Suppressor macrophage treated with lipopolysaccharide for 4 hours (primary cell): ENCODE measurements at regions not wholly inside any gene's neighbourhood (a gene's known extent, or its start where the extent isn't known, plus 50 kb on each side); places are given as distances from the start of the nearest gene placed in this dataset.
"Not testable (repeated sequence)": the region's sequence is repeated elsewhere in the genome, so short reads cannot be mapped to it uniquely, and the experiment has no call there.

Experiments used
- DNase-seq: peaks from one replicate; pipeline ENCODE4 v3.0.0-alpha.2; 2020

DNA sequence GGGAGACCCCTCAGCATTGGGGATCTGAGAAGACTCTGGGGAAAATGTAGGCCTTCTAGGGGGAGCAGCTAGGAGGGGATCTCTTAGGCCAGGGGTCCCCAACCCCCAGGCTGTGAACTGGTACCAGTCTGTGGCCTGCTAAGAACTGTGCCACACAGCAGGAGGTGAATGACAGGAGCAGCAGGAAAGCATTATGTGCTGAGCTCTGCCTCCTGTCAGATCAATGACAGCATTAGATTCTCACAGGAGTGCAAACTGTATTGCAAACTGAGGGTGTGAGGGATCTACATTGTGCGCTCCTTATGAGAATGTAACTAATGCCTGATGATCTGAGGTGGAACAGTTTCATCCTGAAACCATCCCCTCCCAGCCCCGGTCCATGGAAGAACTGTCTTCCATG is 127.3 kb downstream of the SCG2 start:
- no peak for DNase-seq

DNA sequence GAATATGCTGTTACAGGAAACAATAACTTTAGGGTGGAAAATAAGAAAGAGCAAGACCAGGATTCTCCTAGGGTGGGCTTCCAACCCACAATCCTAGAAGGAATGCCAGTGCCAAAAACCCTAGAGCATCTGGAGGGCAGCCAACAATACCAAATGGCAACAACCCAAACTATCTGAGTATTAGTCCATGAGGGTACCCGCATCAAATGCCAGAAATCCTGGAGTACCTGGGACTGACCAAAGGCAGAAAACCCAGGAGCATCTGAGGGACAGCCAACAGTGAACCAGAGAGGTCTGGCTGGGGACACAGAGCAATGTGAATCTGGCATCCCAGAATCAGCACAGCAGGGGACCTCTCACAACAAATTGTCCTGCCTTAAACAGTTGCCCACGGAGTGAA is 126.3 kb downstream of the SCG2 start:
- no peak for DNase-seq

DNA sequence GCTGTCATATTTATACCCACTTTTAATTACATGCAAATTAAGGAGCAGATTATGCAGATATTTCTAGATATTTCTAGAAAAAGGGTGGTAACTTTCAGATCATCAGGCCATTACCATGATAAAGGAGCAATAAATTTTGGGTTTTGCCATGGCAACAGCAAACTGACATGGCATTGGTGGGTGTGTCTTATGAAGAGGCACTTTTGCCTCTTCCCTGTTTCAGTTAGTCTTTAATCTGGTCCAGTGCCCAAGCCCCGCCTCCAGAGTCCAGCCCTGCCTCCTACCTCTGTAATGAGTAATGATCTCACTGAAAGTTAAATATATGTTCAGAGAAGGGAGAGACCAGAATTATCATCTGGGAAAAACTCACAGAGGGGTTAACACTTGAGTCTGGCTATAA is 124.8 kb downstream of the SCG2 start:
- no peak for DNase-seq

DNA sequence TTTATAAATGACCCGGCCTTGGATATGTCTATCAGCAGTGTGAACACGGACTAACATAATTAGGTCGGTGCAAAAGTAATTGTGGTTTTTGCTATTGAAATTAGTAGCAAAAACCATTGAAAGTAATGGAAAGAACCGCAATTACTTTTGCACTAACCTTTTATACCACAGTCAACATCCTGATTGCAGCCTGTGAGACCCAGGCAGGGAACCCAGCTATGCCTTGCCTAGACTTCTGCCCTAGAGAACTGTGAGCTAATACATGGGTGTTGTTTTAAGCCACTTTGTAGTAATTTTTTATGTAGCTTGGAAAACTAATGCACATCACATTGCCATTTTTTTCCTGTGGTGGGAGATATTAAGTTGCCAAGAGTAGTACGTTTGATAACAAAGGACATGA is 120.7 kb downstream of the SCG2 start:
- no peak for DNase-seq

DNA sequence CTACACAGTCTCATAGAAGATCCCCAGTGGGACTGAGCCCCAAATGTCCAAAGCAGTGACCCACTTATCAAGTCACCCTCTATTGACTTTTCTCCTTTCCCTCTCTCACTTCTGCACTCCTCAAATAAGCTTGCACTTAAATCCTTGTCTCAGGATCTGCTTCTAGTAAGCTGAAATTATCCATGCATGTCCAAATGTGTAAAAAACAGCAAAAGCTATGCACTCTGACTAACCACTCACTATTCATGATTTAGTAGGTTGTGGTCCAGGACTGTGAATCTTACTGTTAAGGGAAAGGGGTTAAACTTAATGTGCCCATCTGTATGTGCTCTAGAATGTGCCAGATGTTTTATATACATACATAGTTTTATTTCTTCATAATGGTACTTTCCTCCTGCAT is 115.4 kb downstream of the SCG2 start:
- no peak for DNase-seq

DNA sequence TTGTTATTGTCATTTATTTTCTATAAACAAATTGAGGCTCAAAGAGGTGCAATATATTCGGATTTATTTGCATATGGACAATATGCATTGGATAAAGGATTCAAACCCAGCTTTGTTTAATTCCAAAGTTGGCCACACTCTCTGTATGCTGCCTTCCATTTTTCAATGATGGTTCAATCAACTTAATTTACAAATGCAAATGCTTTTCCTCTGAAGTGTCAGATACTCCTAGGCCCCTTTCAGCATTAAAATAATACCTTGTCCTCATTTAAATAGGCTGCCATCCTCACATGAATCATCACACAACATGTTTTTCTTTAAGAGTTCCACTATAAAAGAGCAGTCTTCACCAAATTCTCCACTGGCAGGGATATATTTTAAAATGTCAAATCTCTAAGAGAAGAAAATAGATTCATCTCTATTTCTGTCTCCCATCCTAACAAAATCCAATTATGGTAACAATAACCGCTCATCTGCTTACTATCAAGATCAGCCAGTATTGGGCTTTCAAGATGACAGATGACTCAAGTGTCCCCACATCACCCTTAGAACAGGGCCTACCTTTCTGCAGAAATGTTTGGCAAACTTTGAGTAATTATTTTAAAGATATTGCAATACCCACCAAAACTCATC is 114.8 kb downstream of the SCG2 start:
- DNase-seq = no peak

DNA sequence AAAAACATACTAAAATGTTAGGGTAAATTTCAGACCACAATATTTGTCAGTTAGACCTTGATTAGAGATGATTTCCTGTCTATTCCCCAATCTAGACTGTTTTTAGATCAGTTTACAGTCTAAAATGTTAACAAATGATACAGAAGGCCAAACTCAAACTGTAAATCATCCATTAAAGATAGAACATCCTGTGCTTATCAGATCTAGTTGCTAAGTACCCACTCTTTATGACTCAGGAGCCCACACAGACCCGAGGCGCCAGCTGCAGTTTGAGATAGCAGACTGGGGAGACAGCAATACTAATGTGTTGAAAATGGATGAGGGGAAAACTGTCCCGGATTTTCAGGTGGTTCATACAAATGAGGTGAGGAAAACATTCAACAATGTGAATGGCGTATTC is 113.3 kb downstream of the SCG2 start:
- no peak for DNase-seq

DNA sequence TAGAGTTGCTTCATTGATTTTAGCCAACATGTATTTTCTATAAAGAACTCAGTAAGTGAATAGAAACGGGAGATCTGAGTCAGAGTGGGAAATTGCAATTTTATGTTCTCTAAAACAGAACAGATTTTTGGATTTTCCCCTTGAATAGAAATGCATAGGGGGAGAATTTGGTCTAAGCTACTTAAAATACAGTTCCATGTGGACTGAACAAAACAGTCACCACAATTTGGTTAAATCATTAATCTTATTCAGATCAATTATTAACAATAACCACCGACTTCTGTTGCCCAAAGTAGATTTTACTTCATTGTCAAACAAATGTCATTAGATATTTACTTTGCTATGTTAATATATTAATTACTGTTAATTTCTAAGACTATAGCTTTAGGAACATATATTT is 107.7 kb downstream of the SCG2 start:
- DNase-seq = no peak

DNA sequence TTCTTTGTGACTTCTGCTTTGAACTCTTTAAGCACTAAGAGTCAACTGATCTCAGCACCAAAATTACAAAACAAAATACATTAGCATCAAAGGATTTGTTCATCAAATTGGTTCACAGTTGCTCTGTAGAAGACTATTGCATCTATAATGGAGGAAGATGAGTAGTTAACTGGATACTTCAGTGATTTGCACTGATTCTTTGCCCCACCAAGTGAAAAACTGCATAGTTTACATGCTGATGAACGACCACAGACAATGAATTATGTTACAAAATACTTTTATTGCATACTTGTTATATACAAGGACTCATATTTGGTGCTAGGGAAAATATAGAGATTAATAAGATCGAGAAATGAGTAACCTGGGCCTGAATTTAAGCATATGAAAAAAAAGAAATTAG is 107.2 kb downstream of the SCG2 start:
- DNase-seq = no peak

DNA sequence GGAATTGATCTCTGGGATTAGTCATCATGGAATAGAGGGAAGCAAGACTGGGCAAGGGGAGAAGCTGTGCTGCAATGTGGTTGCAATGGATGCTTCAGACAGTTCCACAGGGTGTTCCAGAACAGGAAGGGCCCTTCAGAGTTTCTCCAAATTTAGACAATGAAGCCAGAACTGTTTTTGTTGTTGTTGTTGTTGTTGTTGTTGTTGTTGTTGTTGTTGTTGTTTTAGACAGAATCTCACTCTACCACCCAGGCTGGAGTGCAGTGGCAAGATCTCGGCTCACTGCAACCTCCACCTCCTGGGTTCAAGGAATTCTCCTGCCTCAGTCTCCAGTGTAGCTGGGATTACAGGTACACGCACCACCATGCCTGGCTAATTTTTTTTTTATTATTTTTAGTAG is 105.3 kb downstream of the SCG2 start:
- not testable (repeated sequence) for DNase-seq

DNA sequence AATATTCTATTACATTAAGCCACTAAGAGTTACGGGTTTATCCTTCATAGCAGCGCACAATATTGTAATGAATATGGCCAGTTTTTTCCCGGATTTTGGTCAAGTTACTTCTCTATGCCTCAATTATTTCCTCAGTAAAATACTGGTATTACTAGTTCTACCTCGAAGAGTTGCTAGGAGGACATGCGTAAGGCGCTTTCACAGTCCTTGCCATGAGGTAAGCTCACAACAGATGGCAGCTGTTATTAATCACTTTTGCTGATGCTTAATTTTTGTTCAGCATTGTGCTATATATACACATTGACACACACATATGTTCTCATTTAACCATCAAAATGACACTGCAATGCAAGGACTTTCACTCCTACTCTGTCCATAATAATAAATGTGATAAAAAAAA is 101.5 kb downstream of the SCG2 start:
- DNase-seq = no peak

DNA sequence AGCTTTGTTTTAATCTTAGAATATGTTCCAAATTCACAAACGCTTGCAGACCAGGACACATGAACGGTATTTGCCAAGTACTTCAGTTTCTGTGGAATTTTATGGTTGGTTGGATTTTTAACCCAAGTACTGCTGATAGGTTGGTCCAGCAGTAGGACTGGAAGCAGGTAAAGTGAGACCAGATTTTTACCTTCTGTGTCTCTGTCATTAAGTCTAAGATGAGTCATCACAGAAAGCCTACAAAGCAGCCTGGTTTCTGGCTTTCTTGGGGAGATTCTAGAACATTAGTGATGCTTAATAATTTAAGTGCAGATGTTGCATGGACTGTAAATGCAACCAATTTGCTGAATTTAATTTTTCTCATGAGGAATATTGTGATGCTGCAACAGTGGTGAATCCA is 100.5 kb downstream of the SCG2 start:
- no peak for DNase-seq

DNA sequence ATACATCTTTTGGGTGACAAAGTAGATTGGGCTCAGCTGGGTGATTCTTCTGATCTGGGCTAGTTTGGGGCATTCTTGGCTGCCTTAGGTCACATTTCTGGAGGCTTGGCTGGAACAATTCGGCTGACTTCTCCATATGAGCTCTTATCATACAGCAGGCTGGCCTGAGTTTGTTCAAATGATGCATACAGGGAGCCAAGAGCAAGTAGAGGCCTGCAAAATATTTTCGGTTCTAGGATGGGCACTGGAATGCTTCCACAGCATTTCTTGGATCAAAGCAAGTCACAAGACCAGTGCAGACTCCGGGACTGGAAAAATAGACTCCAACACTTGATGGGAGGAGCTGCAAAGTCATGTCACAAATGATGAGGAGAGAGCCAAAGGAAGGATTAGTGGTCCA is 98.4 kb downstream of the SCG2 start:
- no peak for DNase-seq

DNA sequence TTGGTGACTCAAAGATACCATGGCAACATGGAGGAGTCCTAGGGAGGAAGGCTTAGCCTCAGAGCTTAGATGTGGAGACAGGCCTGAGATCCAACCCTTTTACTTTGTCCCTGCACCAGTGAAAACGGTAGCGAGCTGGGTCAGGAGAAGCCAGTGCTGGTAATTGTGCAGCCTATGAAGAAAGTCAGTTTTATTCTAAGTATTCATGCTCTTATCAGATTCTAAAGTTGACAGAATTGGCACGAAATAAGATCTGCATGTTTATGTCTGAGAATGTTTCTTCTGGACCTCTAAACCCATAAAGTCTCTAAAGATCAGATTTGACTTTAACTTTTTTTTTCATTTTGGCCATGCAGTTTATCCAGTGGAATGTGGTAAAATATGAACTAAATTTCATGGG is 93.8 kb downstream of the SCG2 start:
- no peak for DNase-seq

DNA sequence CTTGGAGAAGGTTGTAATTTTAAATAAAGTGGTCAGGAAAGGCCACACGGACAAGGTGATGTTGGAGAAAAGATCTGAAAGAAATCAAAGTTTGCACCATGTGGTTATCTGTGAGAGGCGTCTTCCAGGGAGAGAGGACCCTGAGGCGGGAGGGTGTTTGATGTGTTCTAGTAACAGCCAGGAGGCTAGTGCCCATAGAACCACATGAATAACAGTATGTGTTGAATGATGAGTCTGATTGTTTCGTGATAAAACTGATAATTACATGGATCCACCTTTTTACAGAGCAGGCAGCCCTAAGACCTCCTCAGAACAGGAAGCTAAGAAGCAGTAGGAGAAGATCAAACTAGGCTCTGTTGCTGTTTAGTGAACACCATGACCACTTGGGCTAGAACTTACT is 91.4 kb downstream of the SCG2 start:
- DNase-seq = no peak

DNA sequence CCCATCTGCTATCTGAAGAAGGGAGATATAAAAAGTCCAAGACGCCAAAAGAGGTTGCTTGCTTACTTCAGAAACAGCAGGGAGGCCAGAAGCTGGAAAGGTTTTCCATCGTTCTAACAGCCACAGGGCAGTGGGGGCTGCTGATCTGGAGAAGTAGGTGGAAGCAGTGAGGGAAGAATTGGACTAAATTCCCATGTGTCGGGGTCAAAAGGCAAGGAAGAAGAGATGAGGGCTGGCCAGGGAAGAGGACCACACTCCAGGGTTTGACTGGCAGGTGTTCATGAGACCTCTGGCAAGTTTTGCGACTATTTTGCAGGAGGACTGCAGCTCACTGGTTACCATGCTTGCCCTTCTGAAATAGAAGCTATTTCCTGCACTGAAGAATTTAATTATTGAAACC is 91.0 kb downstream of the SCG2 start:
- no peak for DNase-seq

DNA sequence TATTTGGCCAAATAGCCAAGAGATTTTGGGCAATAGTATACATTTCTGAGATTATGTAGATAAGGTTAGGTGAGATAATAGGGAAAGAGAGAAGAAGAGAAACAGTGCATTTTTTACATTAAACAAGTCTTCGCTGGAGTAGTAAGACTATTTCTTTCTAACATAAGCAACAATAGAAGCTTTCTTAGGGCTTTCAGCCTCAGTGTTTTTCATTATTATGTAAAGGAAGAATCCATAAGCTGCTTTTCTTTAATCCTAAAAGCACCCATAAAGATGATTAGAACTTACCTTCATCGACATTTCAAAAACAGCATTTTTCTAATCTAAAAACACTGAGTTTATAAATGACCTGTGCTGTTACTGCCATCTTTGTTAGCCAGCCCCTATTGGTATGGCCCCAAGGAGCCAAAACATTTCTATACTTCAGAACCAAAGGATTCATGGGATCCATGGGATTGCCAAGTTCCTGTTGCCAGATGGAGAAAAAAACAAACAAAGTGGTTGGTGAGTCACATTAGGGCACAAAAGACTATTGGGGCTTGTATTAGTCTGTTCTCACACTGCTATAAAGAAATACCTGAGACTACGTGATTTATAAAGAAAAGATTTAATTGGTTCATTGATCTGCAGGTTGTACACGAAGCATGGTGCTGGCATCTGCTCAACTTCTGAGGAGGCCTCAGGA is 88.2 kb downstream of the SCG2 start:
- DNase-seq = no peak

DNA sequence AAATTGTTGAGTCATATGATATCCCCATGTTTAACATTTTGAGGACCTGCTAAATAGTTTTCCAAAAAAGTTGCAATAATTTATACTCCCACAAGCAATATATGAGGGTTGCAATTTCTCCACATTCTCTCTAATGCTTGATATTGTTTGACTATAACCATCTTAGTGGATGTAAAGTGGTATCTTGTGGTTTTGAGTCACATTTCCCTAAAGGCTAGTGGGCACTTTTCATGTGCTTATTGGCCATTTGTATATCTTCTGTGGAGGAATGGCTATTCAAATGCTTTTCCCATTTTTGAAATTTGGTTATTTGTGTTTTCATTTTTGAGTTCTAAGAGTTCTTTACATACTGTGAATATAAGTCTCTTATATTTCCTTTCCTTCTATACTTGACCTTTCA is 82.7 kb downstream of the SCG2 start:
- DNase-seq = no peak

DNA sequence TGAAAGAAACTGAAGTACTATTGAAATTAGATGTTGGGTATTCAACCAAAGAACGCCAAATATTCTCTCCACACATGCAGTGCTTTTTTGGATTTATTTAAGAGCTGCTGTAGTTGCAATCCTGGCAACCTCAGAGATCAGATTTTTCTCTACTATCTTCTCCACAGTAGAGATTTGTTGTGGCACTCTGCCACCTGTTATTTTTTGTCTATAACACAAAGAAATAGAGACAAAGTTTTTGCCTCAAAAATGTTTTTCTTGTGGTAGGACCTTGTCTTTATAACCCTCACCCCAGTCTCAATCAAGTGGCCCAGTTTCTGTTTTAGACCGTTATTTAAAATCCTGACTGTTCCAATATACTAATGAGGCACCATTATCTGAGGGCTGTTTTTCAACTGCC is 79.4 kb downstream of the SCG2 start:
- no peak for DNase-seq

DNA sequence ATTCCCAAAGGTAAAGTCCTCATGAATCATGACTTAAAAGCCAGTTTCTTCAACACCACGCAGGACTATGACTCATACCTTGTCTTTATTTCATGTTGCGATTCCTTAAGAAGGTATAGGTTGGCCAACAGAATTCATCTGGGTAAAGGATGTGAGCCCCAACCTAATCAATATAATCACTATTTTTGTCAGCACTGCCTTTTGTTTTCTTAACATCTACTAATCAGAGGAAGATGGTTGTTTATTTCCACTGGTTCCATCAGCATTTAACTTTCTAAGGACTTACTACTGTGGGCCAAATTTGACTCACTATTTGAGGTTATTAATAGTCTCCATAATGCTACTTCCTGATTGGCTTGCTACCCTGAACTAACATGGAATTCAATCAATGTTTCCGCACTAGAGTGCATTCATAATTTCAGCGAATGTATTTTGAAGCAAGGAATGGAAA is 78.6 kb downstream of the SCG2 start:
- DNase-seq = no peak

DNA sequence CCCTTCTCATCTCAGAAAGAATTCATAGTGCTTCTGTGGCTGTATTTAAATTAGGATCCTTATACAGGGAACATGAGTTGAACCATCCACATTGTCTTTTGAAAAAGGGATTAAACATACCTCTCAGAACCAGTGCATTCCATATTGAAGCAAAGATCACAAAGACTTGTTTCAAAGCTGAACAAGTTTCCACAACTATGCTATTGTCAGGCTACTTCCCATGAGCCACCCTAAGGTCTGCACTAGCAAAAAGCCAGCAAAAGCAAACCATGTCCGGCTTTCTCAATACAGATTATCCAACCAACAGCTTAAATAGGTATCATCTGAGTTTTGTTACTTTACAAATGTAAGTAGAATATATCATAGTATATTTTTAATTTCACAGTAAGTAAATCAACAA is 78.1 kb downstream of the SCG2 start:
- DNase-seq = no peak

DNA sequence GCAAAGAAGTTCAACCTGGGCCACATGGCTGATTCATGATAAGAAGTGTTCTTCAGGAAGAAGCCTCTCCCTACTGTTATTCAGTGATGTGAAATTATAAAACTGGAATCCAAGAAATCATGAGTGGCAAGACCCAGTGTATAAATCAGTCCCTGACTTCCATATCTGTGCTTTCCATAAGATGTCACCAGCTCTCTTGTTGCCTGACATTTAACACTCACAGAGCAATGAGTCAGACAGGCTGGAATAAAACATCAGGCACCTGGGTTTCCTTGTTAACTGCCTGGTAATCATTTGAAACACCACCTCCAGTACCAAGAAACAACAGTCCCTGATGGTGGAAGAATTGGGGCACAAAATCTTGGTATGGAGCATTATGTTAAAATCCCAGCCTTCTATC is 76.1 kb downstream of the SCG2 start:
- DNase-seq = no peak

DNA sequence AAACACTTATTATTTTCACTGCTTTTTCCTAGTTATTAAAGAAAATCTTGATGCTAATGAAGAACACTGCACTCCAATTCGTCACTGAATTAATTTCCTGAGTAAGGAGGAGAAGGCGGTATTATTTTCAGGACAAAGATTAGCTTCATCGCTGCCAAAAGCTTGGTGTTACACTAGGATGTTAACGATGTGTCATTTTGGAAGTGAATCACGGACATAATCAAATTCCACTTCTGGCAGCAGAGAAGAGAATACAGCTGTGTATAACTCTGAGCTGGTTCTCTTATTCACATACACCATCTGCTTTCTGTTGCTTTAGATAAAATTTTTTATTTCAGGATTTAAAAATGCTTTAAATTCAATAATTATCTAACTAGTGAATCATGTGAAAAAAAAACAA is 74.1 kb downstream of the SCG2 start:
- DNase-seq = no peak

DNA sequence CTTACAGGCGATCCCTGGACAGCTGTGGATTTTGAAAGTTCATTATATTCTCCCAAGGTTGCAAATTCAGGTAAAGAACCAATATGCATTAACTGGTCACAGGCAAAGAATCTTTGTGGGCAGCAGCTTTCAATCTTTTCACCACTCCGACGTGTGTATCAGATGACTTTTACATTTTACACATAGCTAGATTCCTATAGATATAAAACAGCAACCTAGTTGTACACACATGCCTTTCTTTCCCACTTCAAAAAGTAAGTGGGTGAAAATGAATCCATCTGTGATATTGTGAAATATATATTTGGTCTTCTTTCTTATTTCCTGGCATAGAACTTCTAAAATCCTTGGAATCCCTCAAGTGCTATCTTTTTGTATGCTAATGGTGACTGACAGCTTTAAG is 72.5 kb downstream of the SCG2 start:
- DNase-seq = no peak

DNA sequence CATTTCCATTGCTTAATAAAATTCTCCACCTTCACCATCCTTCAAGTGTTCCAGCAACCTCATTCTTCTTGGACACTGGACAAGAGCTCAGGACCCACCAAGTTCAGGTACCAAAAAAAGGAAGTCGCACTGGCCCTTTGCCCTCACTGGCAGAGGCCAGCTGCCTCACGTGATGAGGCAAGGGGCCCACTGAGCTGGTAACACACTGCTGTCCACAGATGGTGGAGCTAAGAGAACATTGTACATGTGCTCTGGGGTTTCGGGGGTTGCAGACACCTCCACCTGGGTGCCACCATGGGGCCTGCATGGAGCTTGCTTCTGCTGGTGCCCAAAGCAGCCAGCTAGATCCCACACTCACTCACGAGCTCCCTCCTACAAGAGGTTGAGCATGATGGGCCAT is 71.3 kb downstream of the SCG2 start:
- no peak for DNase-seq
